ENCODE measurements at regions not wholly inside any gene's neighbourhood (a gene's known extent, or its start where the extent isn't known, plus 50 kb on each side); places are given as distances from the start of the nearest gene placed in this dataset.

- WGBS, 4 donors, result 41 to 52% (median 48%) methylated on average over 10 of the region's 10 CpGs
- H3K36me3 ChIP-seq, result no peaks in the 10 kb centered on the region
- intact Hi-C loops (cut with DNase I), result loop anchor here in 2 of 10 donors (5.0 kb wide), 1 partner anchor 46 kb away; no protein-coding TSS in a partner anchor
These were observed 230.4 kb upstream of the GATB start for GRCh38 chr4:151991001-151991883.

GRCh38 chr4:151990201-151990600 lies 229.4 kb upstream of the GATB start:
- Histone ChIP-seq H3K27me3 (no peaks in the 10 kb centered on the region), H3K4me3 (no peak overlapping the region), H3K27ac (peak overlapping the region in 3 of 12 donors; percentile 29 to 58 (median 56)), H3K36me3 (no peaks in the 10 kb centered on the region), H3K4me1 (peaks cover 0 to 30% (median 8%) of the 10 kb centered on the region in 12 donors), H3K9me3 (peaks cover 0 to 4% (median 0%) of the 10 kb centered on the region in 12 donors)
- DNase-seq (no peak), ATAC-seq (no peak)
- intact Hi-C loops (cut with DNase I), result loop anchor here in 2 of 10 donors (5.0 kb wide), 1 partner anchor 47 kb away; no protein-coding TSS in a partner anchor
- TF ChIP-seq, protein P1, sequence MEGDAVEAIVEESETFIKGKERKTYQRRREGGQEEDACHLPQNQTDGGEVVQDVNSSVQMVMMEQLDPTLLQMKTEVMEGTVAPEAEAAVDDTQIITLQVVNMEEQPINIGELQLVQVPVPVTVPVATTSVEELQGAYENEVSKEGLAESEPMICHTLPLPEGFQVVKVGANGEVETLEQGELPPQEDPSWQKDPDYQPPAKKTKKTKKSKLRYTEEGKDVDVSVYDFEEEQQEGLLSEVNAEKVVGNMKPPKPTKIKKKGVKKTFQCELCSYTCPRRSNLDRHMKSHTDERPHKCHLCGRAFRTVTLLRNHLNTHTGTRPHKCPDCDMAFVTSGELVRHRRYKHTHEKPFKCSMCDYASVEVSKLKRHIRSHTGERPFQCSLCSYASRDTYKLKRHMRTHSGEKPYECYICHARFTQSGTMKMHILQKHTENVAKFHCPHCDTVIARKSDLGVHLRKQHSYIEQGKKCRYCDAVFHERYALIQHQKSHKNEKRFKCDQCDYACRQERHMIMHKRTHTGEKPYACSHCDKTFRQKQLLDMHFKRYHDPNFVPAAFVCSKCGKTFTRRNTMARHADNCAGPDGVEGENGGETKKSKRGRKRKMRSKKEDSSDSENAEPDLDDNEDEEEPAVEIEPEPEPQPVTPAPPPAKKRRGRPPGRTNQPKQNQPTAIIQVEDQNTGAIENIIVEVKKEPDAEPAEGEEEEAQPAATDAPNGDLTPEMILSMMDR (IDR thresholded peaks at IDR 0.05), result no peak
- no peak for TF ChIP-seq POLR2A (IDR thresholded peaks at IDR 0.05)
- 85 to 92% (median 90%) methylated on average over 4 of the region's 4 CpGs for WGBS, 4 donors

More at GRCh38 chr4:151991001-151991883, 230.4 kb upstream of the GATB start:
- Histone ChIP-seq H3K27ac (peak overlapping the region in 11 of 12 donors; percentile 13 to 69 (median 41)), H3K4me1 (peaks cover 0 to 30% (median 8%) of the 10 kb centered on the region in 12 donors), H3K4me3 (no peak overlapping the region), H3K9me3 (peaks cover 0 to 4% (median 0%) of the 10 kb centered on the region in 12 donors), H3K27me3 (no peaks in the 10 kb centered on the region)
- peak in 1 of 2 donors; percentile 36 for TF ChIP-seq POLR2A (IDR thresholded peaks at IDR 0.05)
- TF ChIP-seq, protein P1 (IDR thresholded peaks at IDR 0.05), result no peak
- ATAC-seq (peak; percentile 84 to 94 (median 87)), DNase-seq (peak in 2 of 5 donors; percentile 20 to 70)

- no peak for TF ChIP-seq POLR2A (IDR thresholded peaks at IDR 0.05)
- TF ChIP-seq, protein P1 (IDR thresholded peaks at IDR 0.05), result no peak
- DNase-seq, result no peak
- Histone ChIP-seq H3K27me3 (no peaks in the 10 kb centered on the region), H3K4me3 (no peak overlapping the region), H3K27ac (no peak overlapping the region), H3K4me1 (peaks cover 0 to 33% (median 8%) of the 10 kb centered on the region in 12 donors), H3K36me3 (no peaks in the 10 kb centered on the region), H3K9me3 (no peaks in the 10 kb centered on the region)
- WGBS, 4 donors, result 93 to 97% (median 95%) methylated on average over 2 of the region's 2 CpGs
- no peak for ATAC-seq
- intact Hi-C loops (cut with DNase I), result no loop called here
These were observed 227.8 kb upstream of the GATB start for GRCh38 chr4:151988591-151988990.

- H3K4me1 ChIP-seq, result peaks cover 0 to 26% (median 7%) of the 10 kb centered on the region in 12 donors
- intact Hi-C loops (cut with DNase I), result no loop called here
- no peaks in the 10 kb centered on the region for H3K36me3 ChIP-seq
- ATAC-seq (no peak), DNase-seq (no peak)
- H3K27ac ChIP-seq, result no peak overlapping the region
- H3K9me3 ChIP-seq, result no peaks in the 10 kb centered on the region
- TF ChIP-seq, protein P1 (IDR thresholded peaks at IDR 0.05), result no peak
- TF ChIP-seq POLR2A (IDR thresholded peaks at IDR 0.05), result no peak
- no peak overlapping the region for H3K4me3 ChIP-seq
- H3K27me3 ChIP-seq, result no peaks in the 10 kb centered on the region
- WGBS, 4 donors, result 82 to 90% (median 87%) methylated on average over 4 of the region's 4 CpGs
These were observed 226.8 kb upstream of the GATB start for GRCh38 chr4:151987606-151988005.
